HAP-1 (cell line): ENCODE measurements at regions not wholly inside any gene's neighbourhood (a gene's known extent, or its start where the extent isn't known, plus 50 kb on each side); places are given as distances from the start of the nearest gene placed in this dataset.

Experiments
- DNase-seq, 2 experiments: peaks; one replicate each; pipeline ENCODE4 v3.0.0-alpha.2; 2016 to 2020; ENCODE audit warnings: low spot score in 2 of 2
- H3K27me3 ChIP-seq: fragments of 250-450 bp; sonication (Bioruptor Pico); 2 replicates; pipeline ENCODE4 v1.5.1; 2020; ENCODE audit warnings: low read depth, mild to moderate bottlenecking, moderate library complexity
- H3K36me3 ChIP-seq: fragments of 250-450 bp; sonication (Bioruptor Pico); replicated peaks from 2 replicates; pipeline ENCODE4 v1.5.1; 2020; ENCODE audit warnings: mild to moderate bottlenecking
- H3K4me1 ChIP-seq: fragments of 250-450 bp; sonication (Bioruptor Pico); 2 replicates; pipeline ENCODE4 v1.5.1; 2020; ENCODE audit warnings: mild to moderate bottlenecking
- H3K4me3 ChIP-seq: fragments of 250-450 bp; sonication (Bioruptor Pico); 2 replicates; pipeline ENCODE4 v1.5.1; 2020; ENCODE audit warnings: mild to moderate bottlenecking, moderate library complexity
- H3K9me3 ChIP-seq: fragments of 250-450 bp; sonication (Bioruptor Pico); 2 replicates; pipeline ENCODE4 v1.5.1; 2020; ENCODE audit warnings: mild to moderate bottlenecking, moderate library complexity
- in situ Hi-C: fragments of 300-500 bp; cut with MboI; formaldehyde crosslinking; loops from 3 replicates; pipeline ENCODE4 v1.14.3; 2020; ENCODE audit warnings: low sequenced_read_pairs, inconsistent platforms, mixed read lengths

DNA sequence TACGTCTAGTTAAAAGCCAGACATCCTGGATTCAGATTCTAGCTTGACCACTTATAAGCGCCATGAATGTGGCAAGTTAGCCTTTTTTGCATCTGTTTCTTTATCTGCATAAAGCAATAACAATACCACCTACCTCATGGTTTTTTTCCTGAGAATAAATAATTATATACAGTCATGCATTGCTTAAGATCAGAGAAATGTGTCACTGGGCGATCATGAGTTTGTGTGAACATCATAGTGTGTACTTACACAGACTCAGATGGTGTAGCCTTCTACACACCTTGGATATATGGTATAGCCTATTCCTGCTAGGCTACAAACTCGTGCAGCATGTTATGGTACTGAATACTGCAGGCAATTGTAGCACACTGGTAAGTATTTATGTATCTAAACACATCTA lies 84.7 kb upstream of the PELI1 start:
- Histone ChIP-seq H3K4me1 (peaks cover 17% of the 10 kb centered on the region), H3K9me3 (no peaks in the 10 kb centered on the region), H3K27me3 (no peaks in the 10 kb centered on the region), H3K4me3 (no peak overlapping the region), H3K36me3 (no peaks in the 10 kb centered on the region)
- in situ Hi-C loops: no loop called here
- DNase-seq: no peak

DNA sequence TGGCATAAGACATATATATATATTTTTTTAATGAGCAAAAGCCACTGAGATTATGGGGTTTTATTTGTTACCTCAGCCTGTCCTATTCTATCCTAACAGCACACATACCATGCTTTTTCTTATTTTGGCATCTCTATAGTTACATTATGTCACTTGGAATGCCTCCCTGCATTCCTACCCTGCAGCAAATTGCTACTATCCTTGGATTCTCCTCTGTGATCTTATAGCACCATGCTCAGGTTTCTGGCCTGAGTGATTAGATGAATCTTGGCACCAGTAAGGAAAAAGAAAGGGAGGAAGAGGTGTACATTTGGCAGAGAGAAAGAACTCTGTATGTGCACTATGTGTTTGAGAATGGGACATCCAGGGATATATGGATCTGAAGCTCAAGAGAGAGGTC lies 86.3 kb upstream of the PELI1 start:
- DNase-seq: no peak
- Histone ChIP-seq H3K27me3 (no peaks in the 10 kb centered on the region), H3K4me3 (no peak overlapping the region), H3K4me1 (peaks cover 17% of the 10 kb centered on the region), H3K9me3 (no peaks in the 10 kb centered on the region), H3K36me3 (no peaks in the 10 kb centered on the region)
- in situ Hi-C loops: no loop called here

DNA sequence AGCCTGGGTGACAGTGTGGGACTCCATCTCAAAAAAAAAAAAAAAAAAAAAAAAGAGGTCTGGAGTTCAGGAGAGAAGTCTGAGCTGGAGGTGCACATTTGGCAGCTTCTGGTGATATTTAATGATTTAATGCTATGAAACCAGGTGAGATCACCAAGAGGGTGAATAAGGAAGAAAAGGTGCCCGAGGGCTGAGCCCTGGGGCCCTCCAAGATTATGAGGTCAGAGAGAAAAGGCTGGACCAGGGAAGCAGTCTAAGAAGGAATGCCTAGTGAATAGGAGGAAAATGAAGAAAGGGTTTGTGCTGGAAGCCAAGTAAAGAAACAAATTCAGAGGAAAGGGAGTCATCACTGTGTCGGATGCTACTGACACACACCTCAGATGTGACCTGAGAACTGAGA lies 88.0 kb upstream of the PELI1 start:
- no peak for DNase-seq
- in situ Hi-C loops: no loop called here
- Histone ChIP-seq H3K4me1 (peaks cover 16% of the 10 kb centered on the region), H3K4me3 (no peak overlapping the region), H3K9me3 (no peaks in the 10 kb centered on the region), H3K36me3 (no peaks in the 10 kb centered on the region), H3K27me3 (no peaks in the 10 kb centered on the region)

DNA sequence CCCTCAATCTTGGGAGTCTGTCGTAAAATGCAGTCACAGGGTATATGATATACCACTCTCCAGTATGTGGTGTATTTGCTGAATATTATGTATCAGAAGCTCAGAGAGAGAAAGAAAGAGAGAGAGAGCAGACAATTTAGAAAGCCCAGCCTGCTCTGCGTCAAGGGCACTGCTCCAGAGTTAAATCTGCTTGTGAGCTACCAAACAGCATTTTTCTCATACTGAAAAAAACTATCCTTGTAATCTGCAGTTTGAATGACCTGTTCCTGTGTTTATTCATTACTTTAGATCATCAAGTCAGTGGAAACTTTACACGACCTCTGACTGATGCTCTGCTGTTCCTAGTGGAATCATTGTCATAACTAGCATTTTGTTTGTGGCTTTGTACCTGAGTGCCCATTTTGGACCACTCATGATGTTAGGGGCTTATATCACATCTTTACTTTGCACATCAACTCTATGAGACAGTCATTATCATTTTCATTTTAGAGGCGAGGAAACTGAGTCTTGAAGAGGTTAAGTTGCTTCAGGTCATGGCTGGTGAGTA lies 89.2 kb upstream of the PELI1 start:
- H3K4me3 ChIP-seq: no peak overlapping the region
- no peaks in the 10 kb centered on the region for H3K9me3 ChIP-seq
- H3K4me1 ChIP-seq: peaks cover 7% of the 10 kb centered on the region
- H3K36me3 ChIP-seq: no peaks in the 10 kb centered on the region
- no peaks in the 10 kb centered on the region for H3K27me3 ChIP-seq
- no peak for DNase-seq
- in situ Hi-C loops: no loop called here

DNA sequence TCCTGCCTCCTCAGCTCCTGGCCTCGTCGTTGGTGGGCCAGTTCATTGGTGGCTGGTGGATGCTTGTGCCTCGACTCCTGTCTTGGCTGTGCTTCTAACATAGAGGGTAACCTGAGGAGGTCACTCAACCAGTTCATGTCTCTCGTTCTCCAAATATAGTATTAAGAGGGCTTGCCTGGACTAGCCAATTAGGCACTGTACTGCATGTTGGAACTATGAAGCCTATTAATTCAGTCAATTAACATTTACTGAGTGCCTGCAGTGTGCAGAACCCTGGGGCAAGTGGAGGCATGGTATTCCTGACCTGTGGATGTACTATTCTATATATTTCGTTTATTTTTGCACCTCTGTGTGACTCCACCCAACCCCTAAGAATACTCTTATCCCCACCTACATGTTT lies 89.9 kb upstream of the PELI1 start:
- Histone ChIP-seq H3K9me3 (no peaks in the 10 kb centered on the region), H3K4me1 (no peaks in the 10 kb centered on the region; the same call in 1 of the 2 replicates), H3K36me3 (no peaks in the 10 kb centered on the region), H3K4me3 (no peak overlapping the region), H3K27me3 (no peaks in the 10 kb centered on the region)
- no peak for DNase-seq
- in situ Hi-C loops: no loop called here

DNA sequence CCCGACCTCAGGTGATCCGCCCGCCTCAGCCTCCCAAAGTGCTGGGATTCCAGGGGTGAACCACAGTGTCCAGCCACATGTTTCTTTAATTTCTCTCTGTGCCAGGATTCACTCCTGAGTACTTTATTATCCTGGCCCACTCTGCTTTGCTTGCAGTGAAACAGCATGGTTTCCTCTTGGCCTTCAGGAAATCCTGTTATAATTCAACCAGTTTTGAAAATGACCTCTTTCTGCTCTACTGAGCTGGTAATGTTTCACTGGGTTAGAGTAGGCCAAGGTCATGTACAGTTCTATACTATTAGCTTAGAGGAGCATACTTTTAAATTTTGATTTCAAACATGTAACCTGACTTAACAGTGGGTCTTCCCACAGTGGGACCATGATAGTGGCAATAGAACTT lies 90.6 kb upstream of the PELI1 start:
- Histone ChIP-seq H3K4me1 (no peaks in the 10 kb centered on the region), H3K27me3 (0 out of 2 replicates have a peak, but pooled peaks cover 5% of the 10 kb centered on the region), H3K4me3 (no peak overlapping the region), H3K9me3 (no peaks in the 10 kb centered on the region), H3K36me3 (no peaks in the 10 kb centered on the region)
- in situ Hi-C loops: no loop called here
- DNase-seq: no peak

DNA sequence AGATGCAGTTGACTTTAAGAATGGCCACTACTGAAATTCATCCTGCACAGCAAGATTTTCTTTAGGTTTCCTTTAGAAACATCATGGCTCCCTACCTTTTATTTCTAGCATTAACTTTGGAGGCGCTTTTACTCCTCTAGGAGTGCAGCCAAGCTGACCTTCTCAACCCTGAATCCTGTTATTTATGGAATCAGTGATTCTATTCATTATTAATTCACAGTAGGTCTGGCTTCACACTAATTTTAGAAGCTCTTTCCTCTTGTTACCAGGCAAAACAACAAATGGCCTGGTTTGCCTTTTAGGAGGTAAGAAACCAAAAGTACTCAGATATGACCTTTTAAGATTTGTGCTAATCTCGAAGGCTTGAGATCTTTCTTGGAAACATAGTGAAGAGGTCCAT lies 93.0 kb upstream of the PELI1 start:
- no peak overlapping the region for H3K4me3 ChIP-seq
- no peaks in the 10 kb centered on the region for H3K4me1 ChIP-seq
- no peaks in the 10 kb centered on the region for H3K9me3 ChIP-seq
- no peak for DNase-seq
- no peaks in the 10 kb centered on the region for H3K36me3 ChIP-seq
- H3K27me3 ChIP-seq: 0 out of 2 replicates have a peak, but pooled peaks cover 5% of the 10 kb centered on the region
- in situ Hi-C loops: no loop called here

DNA sequence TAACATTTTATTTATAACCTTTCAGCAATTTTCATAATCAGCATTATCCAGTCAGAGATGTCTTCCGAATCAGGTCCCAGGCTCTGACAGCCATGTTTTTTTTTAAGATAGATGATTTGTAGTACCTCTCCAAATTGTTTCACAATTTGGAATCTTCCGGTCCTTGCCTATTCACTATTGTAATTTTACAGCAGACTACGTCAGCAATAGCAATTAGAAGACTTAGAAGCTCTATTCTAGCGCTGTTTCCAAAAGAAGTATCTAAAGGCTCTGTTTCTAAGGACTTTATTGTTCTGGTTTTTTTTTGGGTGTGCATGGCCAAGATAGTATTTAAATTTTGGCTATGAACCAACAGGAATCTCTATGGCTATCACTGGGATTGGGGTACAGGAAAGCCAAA lies 94.6 kb upstream of the PELI1 start:
- Histone ChIP-seq H3K36me3 (no peaks in the 10 kb centered on the region), H3K4me1 (no peaks in the 10 kb centered on the region), H3K27me3 (0 out of 2 replicates have a peak, but pooled peaks cover 5% of the 10 kb centered on the region), H3K4me3 (no peak overlapping the region), H3K9me3 (no peaks in the 10 kb centered on the region)
- no peak for DNase-seq
- in situ Hi-C loops: no loop called here

DNA sequence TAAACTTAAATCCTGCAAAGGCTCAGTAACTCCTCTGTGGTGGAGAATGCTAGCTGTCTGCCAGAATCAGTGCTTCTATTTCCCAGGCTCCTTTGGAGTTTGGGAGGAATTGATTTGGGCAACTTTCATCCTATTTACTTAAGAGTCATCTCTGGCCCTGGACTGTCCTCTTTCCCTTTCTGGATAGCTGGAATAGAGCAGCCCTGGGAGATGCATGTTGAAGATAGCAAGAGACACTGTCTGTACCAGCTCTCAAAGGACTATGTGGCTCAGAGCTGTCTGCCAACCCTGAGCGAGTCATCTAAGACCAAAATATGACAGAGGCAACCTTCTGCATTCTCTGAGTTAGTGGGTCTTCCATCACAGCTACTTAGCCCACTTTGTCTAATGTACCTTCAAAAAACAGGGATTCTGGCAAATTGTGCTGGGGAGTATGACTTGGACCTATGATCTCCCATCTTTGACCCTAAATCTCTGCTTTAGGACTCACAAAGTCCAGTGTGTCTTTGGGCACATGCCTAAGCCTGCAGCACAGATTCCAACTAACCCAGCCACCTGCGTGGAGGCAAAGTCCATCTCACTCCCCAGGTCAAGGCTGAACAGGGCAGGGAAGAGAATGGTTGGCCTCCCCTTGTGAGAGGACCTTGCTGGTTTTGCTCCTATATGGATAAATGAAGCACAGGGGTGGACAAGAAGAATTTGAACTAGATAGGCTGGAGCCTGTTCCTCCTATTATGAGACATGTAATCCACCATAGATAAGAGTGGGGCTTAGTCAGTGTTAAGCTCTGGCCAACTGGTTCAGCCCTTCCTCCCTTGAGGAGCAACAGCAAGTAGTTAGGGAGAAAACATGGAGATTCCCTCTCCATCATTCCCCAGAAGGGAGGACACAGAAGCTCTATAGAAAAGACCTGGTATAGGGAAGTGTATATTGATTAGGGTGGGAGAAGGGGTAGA lies 99.1 kb upstream of the PELI1 start:
- no peaks in the 10 kb centered on the region for H3K4me1 ChIP-seq
- in situ Hi-C loops: no loop called here

DNA sequence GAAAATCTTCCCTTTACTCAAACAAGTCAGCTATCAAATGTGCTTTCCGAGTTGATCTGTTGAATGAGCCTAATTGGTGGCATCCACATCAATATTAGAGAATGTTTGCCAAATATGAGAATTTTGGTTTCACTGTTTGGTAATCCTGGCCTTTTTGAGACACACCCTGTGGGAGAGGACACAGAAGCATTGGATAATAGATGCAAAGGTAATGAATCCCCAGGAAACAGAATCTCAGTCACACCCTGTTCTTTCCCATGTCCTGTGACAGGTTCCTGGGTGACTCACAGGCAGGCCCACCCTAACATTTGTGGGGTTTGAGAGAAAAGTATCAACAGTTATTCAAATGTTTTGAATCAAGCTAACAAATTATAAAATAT lies 99.8 kb upstream of the PELI1 start:
- Histone ChIP-seq H3K36me3 (no peaks in the 10 kb centered on the region), H3K27me3 (0 out of 2 replicates have a peak, but pooled peaks cover 5% of the 10 kb centered on the region), H3K4me3 (no peak overlapping the region), H3K9me3 (no peaks in the 10 kb centered on the region), H3K4me1 (no peaks in the 10 kb centered on the region)
- DNase-seq: no peak
- in situ Hi-C loops: no loop called here

More for the DNA sequence above, 99.1 kb upstream of the PELI1 start:
- 0 out of 2 replicates have a peak, but pooled peaks cover 5% of the 10 kb centered on the region for H3K27me3 ChIP-seq
- H3K36me3 ChIP-seq: no peaks in the 10 kb centered on the region
- no peaks in the 10 kb centered on the region for H3K9me3 ChIP-seq
- H3K4me3 ChIP-seq: no peak overlapping the region
- no peak for DNase-seq

DNA sequence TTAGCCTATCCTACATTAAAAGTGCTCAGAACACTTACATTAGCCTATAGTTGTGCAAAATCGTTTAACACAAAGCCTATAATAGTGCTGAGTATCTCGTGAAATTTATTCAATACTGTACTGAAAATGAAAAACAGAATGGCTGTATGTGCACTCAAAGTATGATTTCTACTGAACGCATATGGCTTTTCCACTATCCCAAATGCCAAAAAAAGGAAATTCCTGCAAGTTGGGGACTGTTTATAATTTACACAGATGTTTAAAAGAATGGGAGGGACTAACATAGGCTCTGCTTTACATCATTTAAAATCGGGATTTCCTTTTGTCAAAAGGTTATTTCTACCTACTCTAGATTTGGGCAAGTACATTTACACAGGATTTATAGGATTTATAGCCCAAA lies 101.4 kb upstream of the PELI1 start:
- in situ Hi-C loops: no loop called here
- no peaks in the 10 kb centered on the region for H3K36me3 ChIP-seq
- H3K27me3 ChIP-seq: no peaks in the 10 kb centered on the region
- no peaks in the 10 kb centered on the region for H3K9me3 ChIP-seq
- no peak for DNase-seq
- no peaks in the 10 kb centered on the region for H3K4me1 ChIP-seq
- no peak overlapping the region for H3K4me3 ChIP-seq

DNA sequence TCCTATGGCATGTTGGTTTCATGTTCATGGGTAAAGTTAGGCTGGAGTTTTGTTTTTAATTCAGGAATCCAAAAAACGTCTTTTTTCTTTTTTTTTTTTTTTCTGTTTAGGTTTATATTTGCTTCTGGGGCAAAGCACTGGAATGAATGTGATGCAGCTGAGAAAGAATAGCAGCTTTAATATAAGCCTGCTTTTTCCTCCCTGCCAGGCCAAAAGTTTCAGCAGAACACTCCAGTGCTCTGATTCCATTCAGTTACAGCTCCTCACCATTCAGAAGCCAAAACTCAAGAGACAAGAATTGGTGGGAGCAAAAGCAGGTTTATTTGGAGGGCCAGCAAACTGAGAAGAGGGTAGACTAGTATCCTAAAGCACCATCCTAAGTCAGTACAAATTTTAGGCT lies 102.7 kb upstream of the PELI1 start:
- in situ Hi-C loops: no loop called here
- Histone ChIP-seq H3K36me3 (no peaks in the 10 kb centered on the region), H3K27me3 (no peaks in the 10 kb centered on the region), H3K9me3 (no peaks in the 10 kb centered on the region), H3K4me3 (no peak overlapping the region), H3K4me1 (no peaks in the 10 kb centered on the region)
- no peak for DNase-seq

DNA sequence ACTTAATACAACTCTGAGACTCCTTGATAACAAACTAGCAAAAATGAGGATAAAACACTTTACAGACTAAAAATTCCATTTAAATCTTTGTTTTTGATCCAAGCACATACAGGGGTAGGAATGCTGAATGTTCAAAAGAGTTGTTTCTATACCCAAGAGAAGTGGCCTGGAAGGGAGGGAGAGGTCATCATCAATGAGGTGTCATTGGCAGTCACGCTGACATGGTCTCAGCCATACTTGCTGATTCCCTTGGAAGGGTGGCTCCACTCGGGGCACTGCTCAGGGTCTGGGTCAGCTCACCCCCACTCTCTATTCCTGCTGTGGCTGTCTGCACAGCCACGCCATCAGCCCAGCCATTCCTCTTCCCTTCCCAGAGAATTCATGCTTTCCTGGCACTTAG lies 105.2 kb upstream of the PELI1 start:
- H3K4me3 ChIP-seq: no peak overlapping the region
- no peaks in the 10 kb centered on the region for H3K27me3 ChIP-seq
- H3K9me3 ChIP-seq: no peaks in the 10 kb centered on the region
- no peaks in the 10 kb centered on the region for H3K36me3 ChIP-seq
- no peaks in the 10 kb centered on the region for H3K4me1 ChIP-seq
- in situ Hi-C loops: no loop called here
- DNase-seq: no peak

DNA sequence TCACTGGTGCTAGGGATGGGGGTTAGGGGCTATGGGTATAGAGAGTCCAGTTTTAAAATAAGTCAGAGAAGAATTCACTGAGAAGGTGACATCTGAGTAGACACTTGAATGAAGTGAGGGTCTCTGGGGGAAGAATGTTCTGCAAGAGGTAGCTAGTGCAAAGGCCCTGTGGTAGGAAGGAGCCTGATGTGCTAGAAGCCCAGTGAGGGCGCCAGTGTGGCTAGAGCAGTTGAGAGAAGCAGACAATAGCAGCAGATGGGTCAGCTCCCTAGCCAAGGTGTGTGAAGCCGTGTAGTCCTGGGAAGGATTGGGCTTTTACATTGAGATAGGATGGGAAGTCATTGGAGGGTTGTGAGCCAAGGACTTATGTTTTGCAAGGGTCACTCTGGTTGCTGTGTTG lies 105.8 kb upstream of the PELI1 start:
- H3K36me3 ChIP-seq: no peaks in the 10 kb centered on the region
- no peaks in the 10 kb centered on the region for H3K9me3 ChIP-seq
- in situ Hi-C loops: no loop called here
- H3K4me1 ChIP-seq: no peaks in the 10 kb centered on the region
- no peak for DNase-seq
- H3K4me3 ChIP-seq: no peak overlapping the region
- no peaks in the 10 kb centered on the region for H3K27me3 ChIP-seq
